K562 (cell line): ENCODE measurements at regions not wholly inside any gene's neighbourhood (a gene's known extent, or its start where the extent isn't known, plus 50 kb on each side); places are given as distances from the start of the nearest gene placed in this dataset.

Experiments
- ATAC-seq: fragments of 200-7000 bp; cut with Tn5 transposase; 3 replicates; pipeline ENCODE4 v1.9.1; 2020; ENCODE audit warnings: moderate library complexity
- BruUV-seq: library from RNA; stranded (reverse); fragments of 400-500 nt; replicated peaks from 2 replicates; lab custom pipeline; 2021; lab: Mats Ljungman, UMichigan
- CTCF ChIA-PET: fragments of 300-600 bp; formaldehyde crosslinking; extraction: SDS; loops from one replicate; lab custom pipeline; 2021; ENCODE audit warnings: low intra/inter-chr PET ratio; lab: Yijun Ruan, JAX
- POLR2A ChIA-PET: fragments of 300-600, 350-650 bp; sonication (Branson Sonifier 250); formaldehyde crosslinking; extraction: SDS; loops from one replicate; lab custom pipeline; 2021; ENCODE audit warnings: antibody characterized with exemption, inconsistent platforms; lab: Yijun Ruan, JAX
- DNase-seq, 4 experiments: peaks; one replicate each; pipeline versions ENCODE4 v3.0.0 to v3.0.0-alpha.2; 2011 to 2018; ENCODE audit warnings: low spot score in 3 of 4, mixed read lengths in 3 of 4; ENCODE audit errors: extremely low read depth in 1 of 4
- FAIRE-seq: peaks from 2 replicates; lab custom pipeline; 2011; peaks lifted over from hg19 to GRCh38; lab: Jason Lieb, UNC
- H2AFZ ChIP-seq: 2 replicates; pipeline ENCODE4 v1.6.0; 2011; ENCODE audit warnings: low read depth, low read length, control low read depth, inconsistent platforms
- H3K27ac ChIP-seq: fragments of 200-600 bp; 3 replicates; pipeline ENCODE4 v1.8.0; 2011; ENCODE audit warnings: low read depth, mild to moderate bottlenecking, control low read depth, inconsistent platforms, low read length, moderate library complexity, mixed read lengths; ENCODE audit errors: extremely low read depth
- H3K27me3 ChIP-seq, 2 experiments: fragments of 300-600 bp in 1 of 2; 2 replicates in 1 of 2; 3 replicates in 1 of 2; pipeline versions ENCODE4 v1.6.0 to v1.8.0; 2011; ENCODE audit warnings: inconsistent platforms in 2 of 2, low read length in 2 of 2, mild to moderate bottlenecking in 1 of 2, mixed read lengths in 1 of 2, moderate library complexity in 1 of 2; ENCODE audit not compliant: control insufficient read depth in 2 of 2, insufficient read depth in 2 of 2
- H3K36me3 ChIP-seq: fragments of 300-600 bp; 3 replicates; pipeline ENCODE4 v1.8.0; 2011; ENCODE audit warnings: mild to moderate bottlenecking, low read length, inconsistent platforms; ENCODE audit not compliant: control insufficient read depth, insufficient read depth
- H3K4me1 ChIP-seq, 2 experiments: fragments of 200-600 bp in 1 of 2; replicated peaks in 1 of 2; 2 replicates in 1 of 2; 3 replicates in 1 of 2; pipeline versions ENCODE4 v1.5.1 to v1.8.0; 2011; ENCODE audit warnings: inconsistent platforms in 2 of 2, low read length in 2 of 2, mild to moderate bottlenecking in 1 of 2, mixed read lengths in 1 of 2, moderate library complexity in 1 of 2; ENCODE audit not compliant: control insufficient read depth in 2 of 2, insufficient read depth in 2 of 2
- H3K4me2 ChIP-seq: 2 replicates; pipeline ENCODE4 v1.6.1; 2011; ENCODE audit warnings: low read length, control low read depth, inconsistent platforms, mixed read lengths; ENCODE audit not compliant: insufficient read depth
- H3K4me3 ChIP-seq: fragments of 200-600 bp; sonication (generic), shearing (Covaris generic); 2 replicates; pipeline ENCODE4 v1.5.1; 2016; ENCODE audit warnings: control low read depth, inconsistent platforms
- H3K79me2 ChIP-seq: fragments of 200-600 bp; 3 replicates; pipeline ENCODE4 v1.8.0; 2011; ENCODE audit warnings: low read length, inconsistent platforms; ENCODE audit not compliant: control insufficient read depth, insufficient read depth
- H3K9ac ChIP-seq, 2 experiments: 2 replicates each; pipeline versions ENCODE4 v1.6.0 to v1.6.1; 2011; ENCODE audit warnings: low read depth in 2 of 2, low read length in 2 of 2, control low read depth in 1 of 2, inconsistent platforms in 1 of 2, mild to moderate bottlenecking in 1 of 2, mixed read lengths in 1 of 2; ENCODE audit not compliant: insufficient read depth in 1 of 2
- H3K9me1 ChIP-seq: one replicate; pipeline ENCODE4 v1.6.0; 2011; ENCODE audit warnings: inconsistent platforms, mild to moderate bottlenecking, low read length, moderate library complexity; ENCODE audit not compliant: control insufficient read depth, insufficient read depth
- H3K9me3 ChIP-seq: replicated peaks from 2 replicates; pipeline ENCODE4 v1.5.1; 2011; ENCODE audit warnings: low read depth, low read length, inconsistent platforms; ENCODE audit not compliant: control insufficient read depth, insufficient read depth
- H4K20me1 ChIP-seq: replicated peaks from 2 replicates; pipeline ENCODE4 v1.6.1; 2011; ENCODE audit warnings: low read length, inconsistent platforms, mixed read lengths; ENCODE audit not compliant: control insufficient read depth, insufficient read depth
- KAT8 ChIP-seq: fragments of 450-650 bp; IDR thresholded peaks from 2 replicates; pipeline ENCODE4 v1.6.1; 2016; ENCODE audit warnings: low read depth, mild to moderate bottlenecking
- MAZ ChIP-seq, 2 experiments: fragments of 450-650 bp in 1 of 2; sonication (generic) in 1 of 2; formaldehyde crosslinking; IDR thresholded peaks in 1 of 2; conservative IDR thresholded peaks in 1 of 2; 2 replicates each; pipeline versions ENCODE4 v1.4.0 to v1.5.0; 2020; ENCODE audit warnings: mild to moderate bottlenecking in 1 of 2, missing genetic modification reagents in 1 of 2
- NCOR1 ChIP-seq: fragments of 450-650 bp; IDR thresholded peaks from 2 replicates; pipeline ENCODE4 v1.6.1; 2016; ENCODE audit warnings: mild to moderate bottlenecking, moderate library complexity
- PHB ChIP-seq: fragments of 250-450 bp; sonication (Bioruptor Pico); IDR thresholded peaks from 2 replicates; pipeline ENCODE4 v1.5.0; 2021
- POU5F1 ChIP-seq: fragments of 150-350 bp; IDR thresholded peaks from 2 replicates; pipeline ENCODE4 v1.6.1; 2014; ENCODE audit warnings: borderline replicate concordance, low read length, low read depth, mild to moderate bottlenecking; ENCODE audit not compliant: partially characterized antibody
- PRMT5 ChIP-seq: sonication (generic); formaldehyde crosslinking; IDR thresholded peaks from 2 replicates; pipeline ENCODE4 v1.5.0; 2020; ENCODE audit warnings: missing genetic modification reagents
- SFPQ ChIP-seq: fragments of 200-400 bp; formaldehyde crosslinking; IDR thresholded peaks from 2 replicates; pipeline ENCODE4 v1.6.1; 2017; ENCODE audit warnings: mild to moderate bottlenecking, low read depth, low read length, moderate library complexity
- SRSF7 ChIP-seq: fragments of 200-400 bp; formaldehyde crosslinking; optimal IDR thresholded peaks from 2 replicates; pipeline ENCODE3; 2017; ENCODE audit warnings: mild to moderate bottlenecking, low read depth, low read length
- TBL1XR1 ChIP-seq, 2 experiments: IDR thresholded peaks; 2 replicates each; pipeline ENCODE4 v1.6.1; 2012; ENCODE audit warnings: improper control_type of control experiment in 2 of 2, low read length in 2 of 2, mild to moderate bottlenecking in 1 of 2
- TEAD2 ChIP-seq: fragments of 450-650 bp; IDR thresholded peaks from 2 replicates; pipeline ENCODE4 v1.6.1; 2016; ENCODE audit warnings: missing genetic modification characterization, control low read depth, missing compliant biosample characterization
- ZNF280B ChIP-seq: fragments of 250-450 bp; sonication (Bioruptor Pico); IDR thresholded peaks from 2 replicates; pipeline ENCODE4 v1.5.1; 2021; ENCODE audit warnings: mild to moderate bottlenecking
- ZNF41 ChIP-seq: fragments of 250-450 bp; sonication (Bioruptor Pico); conservative IDR thresholded peaks from 2 replicates; pipeline ENCODE4 v1.4.0; 2020; ENCODE audit warnings: mild to moderate bottlenecking
- ZSCAN32 ChIP-seq: fragments of 450-650 bp; formaldehyde crosslinking; IDR thresholded peaks from 2 replicates; pipeline ENCODE4 v1.4.0; 2020; ENCODE audit warnings: mild to moderate bottlenecking, moderate library complexity
- WGBS: fragments of 100-300 bp; shearing (Covaris generic); methylation state at CpG from one replicate; pipeline ENCODE4 v1.1.6; 2016; ENCODE audit warnings: low coverage, mixed read lengths; ENCODE audit not compliant: insufficient coverage; ENCODE audit errors: missing lambda C conversion rate; 5-methylcytosine and 5-hydroxymethylcytosine counted together
- in situ Hi-C: fragments of 300-500 bp; cut with MboI; formaldehyde crosslinking; loops from 4 replicates; pipeline ENCODE4 v1.15.0; 2018; ENCODE audit warnings: inconsistent platforms, mixed read lengths
- intact Hi-C: fragments of 100-400 bp; cut with micrococcal nuclease; formaldehyde crosslinking; loops from 2 replicates; pipeline ENCODE4 v1.14.2; 2022
- TF ChIP-seq, protein P1 (sequence below): IDR thresholded peaks from 3 replicates; pipeline ENCODE4 v1.6.1; 2011; ENCODE audit warnings: borderline replicate concordance, mild to moderate bottlenecking; ENCODE audit not compliant: insufficient read length, insufficient read depth

DNA sequence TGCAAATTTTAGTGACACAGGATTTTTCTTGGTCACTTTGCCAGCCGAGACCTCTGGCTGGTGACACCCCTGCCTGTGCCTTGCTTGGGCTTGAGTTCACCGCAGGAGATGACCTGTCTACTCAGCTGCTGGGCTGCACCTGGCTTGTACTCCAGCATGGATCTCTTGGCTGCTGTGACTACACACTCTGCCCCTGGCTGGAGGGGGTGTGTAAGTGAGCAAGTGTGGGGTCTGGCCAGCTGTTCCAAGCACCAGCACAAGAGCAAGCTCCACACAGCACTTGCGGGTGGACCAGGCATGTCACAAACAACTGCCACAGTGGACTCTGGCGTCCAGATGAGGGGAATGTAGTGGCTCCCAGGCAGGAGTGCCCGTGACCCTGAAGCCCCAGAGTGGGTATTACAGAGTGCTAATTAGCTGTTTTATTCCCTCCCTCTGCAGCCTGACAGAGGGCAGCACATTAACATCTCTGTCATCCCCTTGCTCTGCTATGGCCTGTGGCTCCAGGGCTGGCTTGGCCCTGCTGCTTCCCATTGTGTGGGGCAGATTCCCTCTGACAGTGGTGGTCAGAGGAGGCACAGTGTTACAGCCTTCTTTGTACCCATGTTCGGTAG is 1387.2 kb downstream of the OLFM4 start:
- intact Hi-C loops, result no loop called here
- no peaks in the 10 kb centered on the region for H3K9me3 ChIP-seq
- no TSS peak for BruUV-seq
- no peaks in the 10 kb centered on the region for H3K4me1 ChIP-seq
- no peaks in the 10 kb centered on the region for H3K27me3 ChIP-seq
- ChIA-PET CTCF (no interaction called here), POLR2A (no interaction called here)
- no peaks in the 10 kb centered on the region for H3K9me1 ChIP-seq
- DNase-seq (no peak), ATAC-seq (no peak), FAIRE-seq (no peak)
- no peaks in the 10 kb centered on the region for H3K36me3 ChIP-seq
- 0% methylated on average over 6 of the region's 6 CpGs for WGBS
- no peaks in the 10 kb centered on the region for H3K79me2 ChIP-seq
- TF ChIP-seq SFPQ, result no peak
- no peak for TF ChIP-seq POU5F1
- no peak for TF ChIP-seq ZSCAN32 (CRISPR knock-in tag)
- TF ChIP-seq PRMT5, result no peak
- no peak for TF ChIP-seq ZNF280B (CRISPR knock-in tag)
- no peak for TF ChIP-seq NCOR1
- TF ChIP-seq PHB (CRISPR knock-in tag), result no peak
- no peak for TF ChIP-seq ZNF41 (CRISPR knock-in tag)
- TF ChIP-seq SRSF7, result no peak
- no peak for TF ChIP-seq TBL1XR1 (IDR thresholded peaks at IDR 0.05; ENCODE audit: low read length in 2 of 2)
- TF ChIP-seq, protein P1, sequence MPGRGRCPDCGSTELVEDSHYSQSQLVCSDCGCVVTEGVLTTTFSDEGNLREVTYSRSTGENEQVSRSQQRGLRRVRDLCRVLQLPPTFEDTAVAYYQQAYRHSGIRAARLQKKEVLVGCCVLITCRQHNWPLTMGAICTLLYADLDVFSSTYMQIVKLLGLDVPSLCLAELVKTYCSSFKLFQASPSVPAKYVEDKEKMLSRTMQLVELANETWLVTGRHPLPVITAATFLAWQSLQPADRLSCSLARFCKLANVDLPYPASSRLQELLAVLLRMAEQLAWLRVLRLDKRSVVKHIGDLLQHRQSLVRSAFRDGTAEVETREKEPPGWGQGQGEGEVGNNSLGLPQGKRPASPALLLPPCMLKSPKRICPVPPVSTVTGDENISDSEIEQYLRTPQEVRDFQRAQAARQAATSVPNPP, result no peak
- no peak for TF ChIP-seq MAZ (CRISPR knock-in tag; conservative IDR thresholded peaks at IDR 0.05 in 1 of 2, IDR thresholded peaks at IDR 0.05 in 1 of 2)
- no peak for TF ChIP-seq KAT8
- TF ChIP-seq TEAD2 (tag), result no peak
- in situ Hi-C loops, result no loop called here
- no peak overlapping the region for H3K4me2 ChIP-seq
- H3K9ac ChIP-seq, result no peak overlapping the region
- H3K27ac ChIP-seq, result no peak overlapping the region
- no peak overlapping the region for H2AFZ ChIP-seq
- H3K4me3 ChIP-seq, result no peak overlapping the region
- no peaks in the 10 kb centered on the region for H4K20me1 ChIP-seq
